LNCAP (cell line): ENCODE measurements at regions not wholly inside any gene's neighbourhood (a gene's known extent, or its start where the extent isn't known, plus 50 kb on each side); places are given as distances from the start of the nearest gene placed in this dataset.

Experiments
- CTCF ChIP-seq: fragments of 450-650 bp; IDR thresholded peaks from 2 replicates; pipeline ENCODE4 v1.5.1; 2017; ENCODE audit warnings: mild to moderate bottlenecking

GRCh38 chr10:130261766-130262165 lies 125.6 kb downstream of the GLRX3 start:
- no peak for TF ChIP-seq CTCF

- no peak for TF ChIP-seq CTCF
These were observed 127.1 kb downstream of the GLRX3 start for GRCh38 chr10:130263289-130263688.

GRCh38 chr10:130265542-130265941 lies 129.4 kb downstream of the GLRX3 start:
- no peak for TF ChIP-seq CTCF

GRCh38 chr10:130282492-130283218 lies 146.5 kb downstream of the GLRX3 start:
- no peak for TF ChIP-seq CTCF

- TF ChIP-seq CTCF = no peak
These were observed 147.0 kb downstream of the GLRX3 start for GRCh38 chr10:130283219-130283545.

GRCh38 chr10:130300608-130301020 lies 164.4 kb downstream of the GLRX3 start:
- TF ChIP-seq CTCF = no peak

- TF ChIP-seq CTCF = no peak
These were observed 165.1 kb downstream of the GLRX3 start for GRCh38 chr10:130301021-130301892.
